ENCODE measurements at regions not wholly inside any gene's neighbourhood (a gene's known extent, or its start where the extent isn't known, plus 50 kb on each side); places are given as distances from the start of the nearest gene placed in this dataset.

- Mint-ChIP-seq H3K4me3 (ENCODE audit: low read depth, unreplicated experiment) (no peak overlapping the region), H3K27me3 (ENCODE audit: unreplicated experiment) (peaks cover 9% of the 10 kb centered on the region), H3K36me3 (ENCODE audit: insufficient read depth, unreplicated experiment) (no peaks in the 10 kb centered on the region), H3K9me3 (ENCODE audit: low read depth, unreplicated experiment) (peaks cover 2% of the 10 kb centered on the region), H3K27ac (ENCODE audit: unreplicated experiment) (no peak overlapping the region), H3K4me1 (ENCODE audit: low read depth, unreplicated experiment) (no peaks in the 10 kb centered on the region)
- intact Hi-C loops (cut with micrococcal nuclease; ENCODE audit: unreplicated experiment), result no loop called here
- no peak for DNase-seq
- TF ChIP-seq CTCF (IDR thresholded peaks at IDR 0.05; ENCODE audit: unreplicated experiment), result no peak
- no TSS peak for BruUV-seq (replicated peaks)
- CTCF ChIA-PET, result no interaction called here
These were observed 117.1 kb downstream of the MED10 start for GRCh38 chr5:6261256-6261655.

GRCh38 chr5:6260846-6261245 lies 117.5 kb downstream of the MED10 start:
- peaks cover 2% of the 10 kb centered on the region for H3K9me3 Mint-ChIP-seq (ENCODE audit: low read depth, unreplicated experiment)
- no peak for DNase-seq
- no peak overlapping the region for H3K4me3 Mint-ChIP-seq (ENCODE audit: low read depth, unreplicated experiment)
- H3K27me3 Mint-ChIP-seq (ENCODE audit: unreplicated experiment), result peaks cover 9% of the 10 kb centered on the region
- H3K4me1 Mint-ChIP-seq (ENCODE audit: low read depth, unreplicated experiment), result no peaks in the 10 kb centered on the region
- no peak overlapping the region for H3K27ac Mint-ChIP-seq (ENCODE audit: unreplicated experiment)
- CTCF ChIA-PET, result no interaction called here
- no peak for TF ChIP-seq CTCF (IDR thresholded peaks at IDR 0.05; ENCODE audit: unreplicated experiment)
- intact Hi-C loops (cut with micrococcal nuclease; ENCODE audit: unreplicated experiment), result no loop called here
- no TSS peak for BruUV-seq (replicated peaks)
- H3K36me3 Mint-ChIP-seq (ENCODE audit: insufficient read depth, unreplicated experiment), result no peaks in the 10 kb centered on the region

GRCh38 chr5:6256901-6257300 lies 121.4 kb downstream of the MED10 start:
- no peak for TF ChIP-seq CTCF (IDR thresholded peaks at IDR 0.05; ENCODE audit: unreplicated experiment)
- Mint-ChIP-seq H3K27me3 (ENCODE audit: unreplicated experiment) (peaks cover 9% of the 10 kb centered on the region), H3K4me1 (ENCODE audit: low read depth, unreplicated experiment) (no peaks in the 10 kb centered on the region), H3K36me3 (ENCODE audit: insufficient read depth, unreplicated experiment) (no peaks in the 10 kb centered on the region), H3K4me3 (ENCODE audit: low read depth, unreplicated experiment) (no peak overlapping the region), H3K27ac (ENCODE audit: unreplicated experiment) (no peak overlapping the region), H3K9me3 (ENCODE audit: low read depth, unreplicated experiment) (peaks cover 2% of the 10 kb centered on the region)
- intact Hi-C loops (cut with micrococcal nuclease; ENCODE audit: unreplicated experiment), result no loop called here
- no TSS peak for BruUV-seq (replicated peaks)
- CTCF ChIA-PET, result no interaction called here
- DNase-seq, result no peak

- TF ChIP-seq CTCF (IDR thresholded peaks at IDR 0.05; ENCODE audit: unreplicated experiment), result no peak
- intact Hi-C loops (cut with micrococcal nuclease; ENCODE audit: unreplicated experiment), result no loop called here
- Mint-ChIP-seq H3K4me3 (ENCODE audit: low read depth, unreplicated experiment) (no peak overlapping the region), H3K9me3 (ENCODE audit: low read depth, unreplicated experiment) (peaks cover 3% of the 10 kb centered on the region), H3K36me3 (ENCODE audit: insufficient read depth, unreplicated experiment) (no peaks in the 10 kb centered on the region), H3K27me3 (ENCODE audit: unreplicated experiment) (peaks cover 9% of the 10 kb centered on the region), H3K27ac (ENCODE audit: unreplicated experiment) (no peak overlapping the region), H3K4me1 (ENCODE audit: low read depth, unreplicated experiment) (no peaks in the 10 kb centered on the region)
- DNase-seq, result no peak
- CTCF ChIA-PET, result no interaction called here
- BruUV-seq (replicated peaks), result no TSS peak
These were observed 122.4 kb downstream of the MED10 start for GRCh38 chr5:6255956-6256355.

- Mint-ChIP-seq H3K27ac (ENCODE audit: unreplicated experiment) (no peak overlapping the region), H3K4me1 (ENCODE audit: low read depth, unreplicated experiment) (no peaks in the 10 kb centered on the region), H3K36me3 (ENCODE audit: insufficient read depth, unreplicated experiment) (no peaks in the 10 kb centered on the region), H3K9me3 (ENCODE audit: low read depth, unreplicated experiment) (peaks cover 2% of the 10 kb centered on the region), H3K4me3 (ENCODE audit: low read depth, unreplicated experiment) (no peak overlapping the region), H3K27me3 (ENCODE audit: unreplicated experiment) (peaks cover 9% of the 10 kb centered on the region)
- intact Hi-C loops (cut with micrococcal nuclease; ENCODE audit: unreplicated experiment), result no loop called here
- CTCF ChIA-PET, result no interaction called here
- TF ChIP-seq CTCF (IDR thresholded peaks at IDR 0.05; ENCODE audit: unreplicated experiment), result no peak
- BruUV-seq (replicated peaks), result no TSS peak
- no peak for DNase-seq
These were observed 124.5 kb downstream of the MED10 start for GRCh38 chr5:6253846-6254245.

Data from Calu3 (cell line).